ENCODE measurements at regions not wholly inside any gene's neighbourhood (a gene's known extent, or its start where the extent isn't known, plus 50 kb on each side); places are given as distances from the start of the nearest gene placed in this dataset.

DNA sequence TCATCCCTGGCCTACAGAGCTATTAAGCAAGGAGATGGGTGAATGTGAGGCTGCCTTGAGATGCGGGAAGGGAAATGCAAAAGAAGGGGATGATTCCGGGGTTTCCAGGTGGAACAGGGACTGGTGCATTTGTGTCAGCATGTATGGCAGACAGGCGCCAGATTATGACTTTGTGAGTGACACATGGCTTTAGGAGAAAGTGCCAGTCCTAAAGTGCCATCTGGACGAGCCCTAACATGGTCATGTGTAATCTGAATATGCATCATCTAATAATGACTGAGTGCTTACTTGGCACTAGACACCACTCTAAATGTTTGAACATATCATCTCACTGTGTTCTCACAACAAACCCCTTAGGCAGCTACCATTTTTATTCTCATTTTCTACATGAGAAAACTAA is 195.0 kb upstream of the TSHZ2 start:
- TF ChIP-seq CTCF (conservative IDR thresholded peaks at IDR 0.05; ENCODE audit: low read length) (no peak), EZH2phosphoT487 (IDR thresholded peaks at IDR 0.05; ENCODE audit: borderline replicate concordance) (no peak)
